CD4-positive, alpha-beta T cell treated with Interleukin-15 for 4 hours (primary cell): ENCODE measurements at regions not wholly inside any gene's neighbourhood (a gene's known extent, or its start where the extent isn't known, plus 50 kb on each side); places are given as distances from the start of the nearest gene placed in this dataset.
"Not testable (repeated sequence)": the region's sequence is repeated elsewhere in the genome, so short reads cannot be mapped to it uniquely, and the experiment has no call there.

ENCODE experiments used
- DNase-seq: peaks from one replicate; pipeline ENCODE4 v3.0.0-alpha.2; 2020; ENCODE audit warnings: low spot score

GRCh38 chr14:89566644-89567415 lies 149.8 kb upstream of the FOXN3 start:
- no peak for DNase-seq

GRCh38 chr14:89566180-89566579 lies 149.1 kb upstream of the FOXN3 start:
- DNase-seq, result no peak

- DNase-seq, result no peak
Observed at GRCh38 chr14:89565607-89566006, 148.6 kb upstream of the FOXN3 start.

- DNase-seq, result no peak
Observed at GRCh38 chr14:89564989-89565388, 148.0 kb upstream of the FOXN3 start.

GRCh38 chr14:89564286-89564957 lies 147.4 kb upstream of the FOXN3 start:
- no peak for DNase-seq

DNA sequence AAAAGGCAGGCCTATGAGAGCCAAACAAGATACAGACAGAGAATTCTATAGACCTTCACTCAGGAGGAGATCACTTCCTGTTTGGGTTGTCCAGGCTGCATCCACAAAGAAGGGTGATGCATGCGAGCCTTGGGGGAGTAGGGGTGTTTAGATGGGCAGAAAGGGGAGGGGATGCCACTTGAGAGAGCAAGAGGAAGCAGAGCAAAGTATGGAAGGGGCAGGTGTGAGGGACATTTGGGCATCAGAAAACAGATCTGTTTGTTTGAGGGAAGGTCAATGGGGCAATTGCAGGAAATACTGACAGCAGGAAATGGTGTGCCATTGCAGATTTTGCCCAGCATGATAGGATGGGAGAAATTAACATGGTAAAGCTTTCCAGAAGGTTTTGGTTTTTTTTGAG lies 146.4 kb upstream of the FOXN3 start:
- DNase-seq, result no peak

- DNase-seq, result no peak
Observed at GRCh38 chr14:89551955-89552354, 134.9 kb upstream of the FOXN3 start.

- DNase-seq, result no peak
Observed at GRCh38 chr14:89551432-89551831, 134.4 kb upstream of the FOXN3 start.

GRCh38 chr14:89550821-89551220 lies 133.8 kb upstream of the FOXN3 start:
- DNase-seq, result no peak

DNA sequence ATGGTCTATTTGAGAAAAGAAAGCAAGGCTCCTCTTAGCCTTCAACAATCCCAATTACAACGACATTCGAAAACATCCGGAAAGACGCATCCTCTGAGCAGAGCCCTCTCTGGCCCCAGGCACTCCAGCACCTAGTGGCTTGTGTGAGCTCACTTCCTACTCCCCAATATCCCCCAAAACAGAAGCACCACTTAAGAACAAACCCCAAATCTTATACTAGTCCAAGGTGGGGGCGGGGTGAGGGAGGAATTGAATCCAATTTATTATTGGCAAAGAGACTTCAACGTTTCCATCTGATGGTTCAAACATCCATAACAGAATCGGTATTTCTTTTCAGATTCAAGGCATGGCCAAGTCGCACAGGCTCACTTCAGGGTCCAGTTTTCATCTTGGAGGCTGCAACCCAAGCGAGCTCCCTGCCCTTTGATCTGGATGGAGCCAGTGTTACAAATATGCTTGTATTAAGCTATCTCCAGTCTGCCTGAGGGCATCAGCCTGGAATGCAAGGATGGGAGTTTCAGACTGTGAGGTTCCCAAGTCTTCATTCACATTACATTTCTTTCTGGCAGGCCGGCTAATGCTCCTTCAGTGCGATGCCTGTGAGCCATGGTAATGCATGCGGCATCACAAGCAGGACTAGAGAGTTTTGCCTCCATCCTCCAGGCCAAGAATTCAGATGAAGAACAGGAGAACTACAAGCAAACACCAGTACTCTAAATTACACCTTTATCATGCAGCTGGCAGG lies 132.5 kb upstream of the FOXN3 start:
- DNase-seq, result no peak

- not testable (repeated sequence) for DNase-seq
Observed at GRCh38 chr14:89547047-89547446, 130.0 kb upstream of the FOXN3 start.

DNA sequence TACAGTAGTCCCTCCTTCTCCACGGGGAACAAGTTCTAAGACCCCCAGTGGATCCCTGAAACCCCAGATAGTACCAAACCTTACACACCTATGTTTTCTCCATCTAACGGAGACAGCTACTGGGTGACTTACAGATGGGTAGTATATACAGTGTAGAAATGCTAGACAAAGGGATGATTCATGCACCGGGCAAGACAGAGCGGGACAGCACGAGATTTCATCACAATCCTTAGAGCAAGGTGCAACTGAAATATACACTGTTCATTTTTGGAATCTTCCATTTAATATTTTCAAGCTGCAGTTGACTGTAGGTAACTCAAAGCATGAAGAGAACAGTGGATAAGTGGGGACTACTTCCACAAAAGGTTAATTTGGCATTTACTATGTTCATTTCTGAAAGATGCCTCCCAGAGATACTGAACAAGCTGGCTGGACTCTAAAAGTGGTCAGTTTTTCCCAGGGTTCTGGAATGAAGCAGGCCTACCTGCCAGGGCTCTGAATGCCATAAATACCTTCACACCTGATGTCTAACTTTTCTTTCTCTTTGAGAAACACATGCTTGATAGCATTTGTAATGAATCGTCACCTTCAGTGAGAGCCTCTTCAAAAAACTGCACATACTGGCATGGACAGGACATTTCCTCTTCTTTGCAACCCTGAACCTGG lies 127.7 kb upstream of the FOXN3 start:
- DNase-seq, result no peak

DNA sequence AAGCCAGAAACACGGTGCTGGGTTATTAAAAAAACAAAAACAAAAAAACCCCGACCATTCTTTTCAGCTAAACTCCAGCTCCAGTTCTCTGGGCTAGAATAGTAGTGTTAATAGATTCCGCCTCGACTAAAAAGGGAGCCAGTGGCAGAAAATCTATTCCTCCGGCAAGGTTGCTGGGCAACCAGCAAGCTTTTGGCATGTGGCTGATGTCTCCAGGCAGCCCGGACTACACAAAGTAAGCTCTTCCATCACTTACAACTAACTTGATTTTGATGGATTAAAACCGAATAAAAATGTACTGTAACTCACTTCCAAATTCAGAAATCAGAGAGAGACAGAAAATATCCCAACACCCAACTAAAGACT lies 126.4 kb upstream of the FOXN3 start:
- DNase-seq, result no peak

DNA sequence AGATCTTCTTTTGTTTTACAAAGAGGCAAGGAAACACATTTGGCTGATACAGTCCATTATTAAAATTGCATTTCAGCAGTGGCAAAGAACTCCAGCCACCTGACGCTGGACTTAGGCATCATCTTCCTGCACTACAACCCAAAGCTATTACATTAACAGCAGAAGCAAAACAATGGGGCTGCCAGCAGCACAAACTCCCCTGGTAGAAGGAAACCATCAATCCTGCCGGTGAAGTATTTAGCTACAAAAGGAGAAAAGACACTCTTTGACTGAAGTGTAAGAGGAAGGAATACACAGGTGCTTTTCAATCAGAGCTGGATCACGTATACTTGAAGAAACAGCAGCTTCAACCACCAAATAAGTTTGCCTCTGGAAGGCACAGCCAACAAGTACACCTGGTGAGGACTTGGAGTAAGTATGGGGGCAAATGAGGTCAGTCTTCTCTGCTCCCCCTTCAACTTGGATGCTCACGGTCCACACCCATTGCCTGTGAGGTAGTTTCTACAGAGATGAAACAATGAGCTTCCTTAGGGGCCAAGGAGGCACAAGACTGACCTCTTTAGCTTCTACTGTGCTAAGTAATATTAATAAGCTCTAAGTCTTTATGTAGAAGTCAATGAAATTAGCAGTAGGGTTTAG lies 125.9 kb upstream of the FOXN3 start:
- DNase-seq, result no peak

DNA sequence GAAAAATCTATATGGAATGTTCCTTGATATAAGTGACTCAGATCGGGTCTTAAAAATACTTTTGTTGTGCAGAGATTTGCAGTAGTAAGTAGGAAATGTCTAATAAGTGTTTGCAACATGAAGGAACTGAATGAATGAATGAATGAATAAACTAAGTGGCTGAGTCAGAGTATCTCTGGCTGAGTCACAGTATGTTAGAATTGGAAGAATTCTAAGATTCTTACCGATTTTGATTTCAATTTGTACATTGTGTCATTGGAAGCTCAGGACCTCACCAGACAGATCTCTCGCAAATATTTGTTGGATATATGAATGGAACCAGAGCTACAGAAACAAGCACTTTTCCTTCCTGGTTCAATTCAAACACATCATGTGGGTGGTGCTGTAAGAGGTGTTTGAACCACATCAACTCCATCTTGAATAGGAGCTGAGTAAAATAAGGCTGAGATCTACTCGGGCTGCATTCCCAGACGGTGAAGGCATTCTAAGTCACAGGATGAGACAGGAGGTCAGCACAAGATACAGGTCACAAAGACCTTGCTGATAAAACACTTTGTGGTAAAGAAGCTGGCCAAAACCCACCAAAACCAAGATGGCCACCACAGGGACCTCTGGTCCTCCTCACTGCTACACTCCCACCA lies 123.9 kb upstream of the FOXN3 start:
- no peak for DNase-seq

- DNase-seq, result no peak
Observed at GRCh38 chr14:89540009-89540829, 123.2 kb upstream of the FOXN3 start.

GRCh38 chr14:89537911-89538310 lies 120.9 kb upstream of the FOXN3 start:
- no peak for DNase-seq

DNA sequence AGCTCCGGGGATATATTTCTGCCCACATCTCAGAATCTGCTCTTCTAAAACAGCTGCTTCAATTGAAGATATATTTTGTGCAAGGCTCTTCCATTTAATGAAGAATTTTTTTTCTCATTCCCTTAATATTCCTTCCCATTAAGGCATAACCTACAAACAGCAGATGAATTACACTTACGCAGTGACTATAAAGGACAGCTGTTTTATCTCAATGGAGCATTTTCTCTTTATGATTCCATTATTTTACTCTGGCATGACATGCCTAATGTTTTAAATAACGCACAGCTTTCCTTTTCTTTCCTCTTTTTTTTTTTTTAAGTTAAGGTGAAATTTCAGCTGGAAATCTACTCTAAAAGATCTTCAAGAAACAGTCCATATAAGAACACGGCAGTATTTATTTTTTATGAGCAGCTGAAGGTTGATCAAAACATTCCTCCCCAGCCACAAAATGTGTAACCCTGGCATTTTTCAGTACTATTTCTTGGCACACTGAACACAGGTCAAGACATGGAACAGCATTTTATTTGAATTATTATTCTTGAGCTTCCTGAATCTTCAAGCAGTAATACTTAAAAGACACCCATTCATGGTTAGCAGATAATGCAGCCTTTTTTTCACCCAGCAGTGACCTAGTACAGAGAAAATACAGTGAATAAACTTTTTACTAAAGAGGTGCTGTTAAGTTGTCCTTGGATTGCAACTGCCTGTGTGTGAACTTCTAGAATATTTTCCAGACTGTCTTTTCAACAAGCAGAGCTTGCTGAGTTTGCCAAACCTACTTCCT lies 118.1 kb upstream of the FOXN3 start:
- no peak for DNase-seq

GRCh38 chr14:89533766-89534165 lies 116.7 kb upstream of the FOXN3 start:
- no peak for DNase-seq

- DNase-seq, result no peak
Observed at GRCh38 chr14:89533136-89533535, 116.1 kb upstream of the FOXN3 start.
